BLaER1 treated with 17β-estradiol and CSF1 and Interleukin-3, amounts not matched to agents 10 nM and 100 nM (cell line): ENCODE measurements at regions not wholly inside any gene's neighbourhood (a gene's known extent, or its start where the extent isn't known, plus 50 kb on each side); places are given as distances from the start of the nearest gene placed in this dataset.

Experiments
- H3K27ac ChIP-seq, 11 experiments: shearing (Covaris generic); formaldehyde crosslinking; 2 replicates each; pipeline ENCODE4 v1.8.1; 2022
- H3K27me3 ChIP-seq, 11 experiments: shearing (Covaris generic); formaldehyde crosslinking; 2 replicates each; pipeline ENCODE4 v1.8.1; 2022
- H3K36me3 ChIP-seq, 11 experiments: shearing (Covaris generic); formaldehyde crosslinking; 2 replicates each; pipeline ENCODE4 v1.8.1; 2022
- H3K4me1 ChIP-seq, 10 experiments: shearing (Covaris generic); formaldehyde crosslinking; 2 replicates each; pipeline ENCODE4 v1.8.1; 2022
- H3K4me2 ChIP-seq, 11 experiments: shearing (Covaris generic); formaldehyde crosslinking; 2 replicates each; pipeline ENCODE4 v1.8.1; 2022
- H3K4me3 ChIP-seq, 10 experiments: shearing (Covaris generic); formaldehyde crosslinking; 2 replicates each; pipeline ENCODE4 v1.8.1; 2022
- H3K9ac ChIP-seq, 11 experiments: shearing (Covaris generic); formaldehyde crosslinking; 2 replicates each; pipeline ENCODE4 v1.8.1; 2022
- H3K9me3 ChIP-seq, 11 experiments: shearing (Covaris generic); formaldehyde crosslinking; replicated peaks in 1 of 11; 2 replicates each; pipeline ENCODE4 v1.8.1; 2022
- H4K20me1 ChIP-seq, 11 experiments: shearing (Covaris generic); formaldehyde crosslinking; 2 replicates each; pipeline ENCODE4 v1.8.1; 2022
- Cebpa-rat ChIP-seq, 11 experiments: shearing (Covaris generic); IDR thresholded peaks; 2 replicates each; pipeline ENCODE4 v1.8.1; 2022

- Histone ChIP-seq H3K9me3 (no peaks in the 10 kb centered on the region), H3K27ac (no peak overlapping the region), H3K9ac (no peak overlapping the region), H3K4me1 (no peaks in the 10 kb centered on the region), H3K27me3 (no peaks in the 10 kb centered on the region), H3K4me3 (no peak overlapping the region), H3K4me2 (no peak overlapping the region), H3K36me3 (no peaks in the 10 kb centered on the region), H4K20me1 (no peaks in the 10 kb centered on the region)
- TF ChIP-seq Cebpa-rat (IDR thresholded peaks at IDR 0.05): no peak
Observed at GRCh38 chr13:105627270-105627669, 908.2 kb downstream of the EFNB2 start.

GRCh38 chr13:105625691-105626090 is 909.8 kb downstream of the EFNB2 start:
- Histone ChIP-seq H4K20me1 (no peaks in the 10 kb centered on the region), H3K9ac (no peak overlapping the region), H3K4me3 (no peak overlapping the region), H3K27ac (no peak overlapping the region), H3K27me3 (no peaks in the 10 kb centered on the region), H3K36me3 (no peaks in the 10 kb centered on the region), H3K4me1 (no peaks in the 10 kb centered on the region), H3K9me3 (no peaks in the 10 kb centered on the region), H3K4me2 (peak overlapping the region in 2 of 11 experiments; percentile 16 to 20; a peak in 1 of 22 replicates)
- no peak for TF ChIP-seq Cebpa-rat (IDR thresholded peaks at IDR 0.05)

- H3K9ac ChIP-seq: no peak overlapping the region
- no peak overlapping the region for H3K4me3 ChIP-seq
- H3K9me3 ChIP-seq: no peaks in the 10 kb centered on the region
- no peaks in the 10 kb centered on the region for H3K4me1 ChIP-seq
- no peaks in the 10 kb centered on the region for H3K36me3 ChIP-seq
- no peak for TF ChIP-seq Cebpa-rat (IDR thresholded peaks at IDR 0.05)
- no peak overlapping the region for H3K27ac ChIP-seq
- H4K20me1 ChIP-seq: no peaks in the 10 kb centered on the region; a peak in 1 of 22 replicates
- H3K27me3 ChIP-seq: no peaks in the 10 kb centered on the region
- H3K4me2 ChIP-seq: no peak overlapping the region
Observed at GRCh38 chr13:105616333-105617075, 919.0 kb downstream of the EFNB2 start.

GRCh38 chr13:105612541-105612940 is 922.9 kb downstream of the EFNB2 start:
- H3K4me2 ChIP-seq: no peak overlapping the region
- H3K9me3 ChIP-seq: no peaks in the 10 kb centered on the region
- H4K20me1 ChIP-seq: no peaks in the 10 kb centered on the region; a peak in 1 of 22 replicates
- TF ChIP-seq Cebpa-rat (IDR thresholded peaks at IDR 0.05): no peak
- no peak overlapping the region for H3K9ac ChIP-seq
- H3K27me3 ChIP-seq: no peaks in the 10 kb centered on the region
- H3K4me3 ChIP-seq: no peak overlapping the region
- no peaks in the 10 kb centered on the region for H3K36me3 ChIP-seq
- H3K27ac ChIP-seq: no peak overlapping the region
- no peaks in the 10 kb centered on the region for H3K4me1 ChIP-seq

GRCh38 chr13:105611424-105611823 is 924.0 kb downstream of the EFNB2 start:
- H4K20me1 ChIP-seq: no peaks in the 10 kb centered on the region; a peak in 1 of 22 replicates
- no peak overlapping the region for H3K9ac ChIP-seq
- no peaks in the 10 kb centered on the region for H3K36me3 ChIP-seq
- H3K27ac ChIP-seq: no peak overlapping the region
- H3K4me1 ChIP-seq: no peaks in the 10 kb centered on the region
- H3K4me3 ChIP-seq: no peak overlapping the region
- TF ChIP-seq Cebpa-rat (IDR thresholded peaks at IDR 0.05): no peak
- H3K4me2 ChIP-seq: no peak overlapping the region
- no peaks in the 10 kb centered on the region for H3K9me3 ChIP-seq
- H3K27me3 ChIP-seq: no peaks in the 10 kb centered on the region

GRCh38 chr13:105608104-105608503 is 927.4 kb downstream of the EFNB2 start:
- TF ChIP-seq Cebpa-rat (IDR thresholded peaks at IDR 0.05): no peak
- H3K27me3 ChIP-seq: no peaks in the 10 kb centered on the region

GRCh38 chr13:105607426-105607825 is 928.0 kb downstream of the EFNB2 start:
- H3K27ac ChIP-seq: no peak overlapping the region
- no peak for TF ChIP-seq Cebpa-rat (IDR thresholded peaks at IDR 0.05)
- H3K36me3 ChIP-seq: no peaks in the 10 kb centered on the region
- H3K9ac ChIP-seq: no peak overlapping the region
- no peak overlapping the region for H3K4me3 ChIP-seq
- no peaks in the 10 kb centered on the region for H3K27me3 ChIP-seq
- no peak overlapping the region for H3K4me2 ChIP-seq
- H3K9me3 ChIP-seq: no peaks in the 10 kb centered on the region
- H4K20me1 ChIP-seq: no peaks in the 10 kb centered on the region
- no peaks in the 10 kb centered on the region for H3K4me1 ChIP-seq

More at GRCh38 chr13:105608104-105608503, 927.4 kb downstream of the EFNB2 start:
- Histone ChIP-seq H3K27ac (no peak overlapping the region), H4K20me1 (no peaks in the 10 kb centered on the region), H3K9ac (no peak overlapping the region), H3K36me3 (no peaks in the 10 kb centered on the region), H3K4me2 (no peak overlapping the region), H3K4me3 (no peak overlapping the region), H3K4me1 (no peaks in the 10 kb centered on the region), H3K9me3 (no peaks in the 10 kb centered on the region)

GRCh38 chr13:105607016-105607415 is 928.4 kb downstream of the EFNB2 start:
- H3K27ac ChIP-seq: no peak overlapping the region
- H4K20me1 ChIP-seq: no peaks in the 10 kb centered on the region
- H3K9ac ChIP-seq: no peak overlapping the region
- no peaks in the 10 kb centered on the region for H3K36me3 ChIP-seq
- no peak overlapping the region for H3K4me3 ChIP-seq
- no peak overlapping the region for H3K4me2 ChIP-seq
- no peaks in the 10 kb centered on the region for H3K27me3 ChIP-seq
- no peak for TF ChIP-seq Cebpa-rat (IDR thresholded peaks at IDR 0.05)
- H3K9me3 ChIP-seq: no peaks in the 10 kb centered on the region
- H3K4me1 ChIP-seq: no peaks in the 10 kb centered on the region

GRCh38 chr13:105602956-105603670 is 932.3 kb downstream of the EFNB2 start:
- no peak for TF ChIP-seq Cebpa-rat (IDR thresholded peaks at IDR 0.05)
- no peaks in the 10 kb centered on the region for H3K27me3 ChIP-seq
- H3K4me1 ChIP-seq: no peaks in the 10 kb centered on the region
- no peak overlapping the region for H3K27ac ChIP-seq
- H3K9me3 ChIP-seq: no peaks in the 10 kb centered on the region
- H3K4me3 ChIP-seq: no peak overlapping the region
- H4K20me1 ChIP-seq: 0 out of 22 replicates have a peak, but pooled peaks cover 0 to 3% (median 0%) of the 10 kb centered on the region in 11 experiments
- no peak overlapping the region for H3K9ac ChIP-seq
- H3K36me3 ChIP-seq: no peaks in the 10 kb centered on the region
- no peak overlapping the region for H3K4me2 ChIP-seq
